ENCODE measurements at regions not wholly inside any gene's neighbourhood (a gene's known extent, or its start where the extent isn't known, plus 50 kb on each side); places are given as distances from the start of the nearest gene placed in this dataset.

- H3K4me1 ChIP-seq (ENCODE audit: insufficient read depth, low read length, poor library complexity, severe bottlenecking), result no peaks in the 10 kb centered on the region
- no peaks in the 10 kb centered on the region for H3K9me3 ChIP-seq (ENCODE audit: low read depth, low read length, poor library complexity, severe bottlenecking)
- BruUV-seq (replicated peaks), result no TSS peak
- POLR2A ChIA-PET (ENCODE audit: low non-redundant PET), result no interaction called here
- TF ChIP-seq EZH2 (IDR thresholded peaks at IDR 0.05; ENCODE audit: borderline replicate concordance, low read depth, low read length, poor library complexity, severe bottlenecking), result no peak
- TF ChIP-seq CTCF (conservative IDR thresholded peaks at IDR 0.05; ENCODE audit: low read depth, low read length), result no peak
- no peak overlapping the region for H3K4me3 ChIP-seq (ENCODE audit: low read depth, low read length, poor library complexity, severe bottlenecking)
- DNase-seq (ENCODE audit: low spot score), result peak; percentile 28
- H3K27me3 ChIP-seq (replicated peaks; ENCODE audit: insufficient read depth, low read depth, low read length, poor library complexity), result peaks cover 96% of the 10 kb centered on the region
- no peaks in the 10 kb centered on the region for H3K36me3 ChIP-seq (ENCODE audit: insufficient read depth, low read length, poor library complexity, severe bottlenecking)
- intact Hi-C loops (cut with micrococcal nuclease; ENCODE audit: unreplicated experiment), result no loop called here
- no peak overlapping the region for H3K27ac ChIP-seq (ENCODE audit: low read depth, low read length, poor library complexity, severe bottlenecking)
- CTCF ChIA-PET, result no interaction called here
Observed at GRCh38 chr13:78215458-78216108, 297.0 kb upstream of the EDNRB start.

GRCh38 chr13:78201411-78201810, 282.8 kb upstream of the EDNRB start:
- TF ChIP-seq EZH2 (IDR thresholded peaks at IDR 0.05; ENCODE audit: borderline replicate concordance, low read depth, low read length, poor library complexity, severe bottlenecking) (no peak), CTCF (conservative IDR thresholded peaks at IDR 0.05; ENCODE audit: low read depth, low read length) (no peak)
- Histone ChIP-seq H3K4me1 (ENCODE audit: insufficient read depth, low read length, poor library complexity, severe bottlenecking) (no peaks in the 10 kb centered on the region), H3K27me3 (replicated peaks; ENCODE audit: insufficient read depth, low read depth, low read length, poor library complexity) (peaks cover 56% of the 10 kb centered on the region), H3K27ac (ENCODE audit: low read depth, low read length, poor library complexity, severe bottlenecking) (no peak overlapping the region), H3K9me3 (ENCODE audit: low read depth, low read length, poor library complexity, severe bottlenecking) (no peaks in the 10 kb centered on the region), H3K36me3 (ENCODE audit: insufficient read depth, low read length, poor library complexity, severe bottlenecking) (no peaks in the 10 kb centered on the region), H3K4me3 (ENCODE audit: low read depth, low read length, poor library complexity, severe bottlenecking) (no peak overlapping the region)
- BruUV-seq (replicated peaks), result no TSS peak
- DNase-seq (ENCODE audit: low spot score), result no peak
- CTCF ChIA-PET, result no interaction called here
- POLR2A ChIA-PET (ENCODE audit: low non-redundant PET), result no interaction called here
- intact Hi-C loops (cut with micrococcal nuclease; ENCODE audit: unreplicated experiment), result no loop called here

- TF ChIP-seq EZH2 (IDR thresholded peaks at IDR 0.05; ENCODE audit: borderline replicate concordance, low read depth, low read length, poor library complexity, severe bottlenecking) (no peak), CTCF (conservative IDR thresholded peaks at IDR 0.05; ENCODE audit: low read depth, low read length) (no peak)
- Histone ChIP-seq H3K4me1 (ENCODE audit: insufficient read depth, low read length, poor library complexity, severe bottlenecking) (peaks cover 10% of the 10 kb centered on the region), H3K4me3 (ENCODE audit: low read depth, low read length, poor library complexity, severe bottlenecking) (no peak overlapping the region), H3K36me3 (ENCODE audit: insufficient read depth, low read length, poor library complexity, severe bottlenecking) (no peaks in the 10 kb centered on the region), H3K9me3 (ENCODE audit: low read depth, low read length, poor library complexity, severe bottlenecking) (no peaks in the 10 kb centered on the region), H3K27me3 (replicated peaks; ENCODE audit: insufficient read depth, low read depth, low read length, poor library complexity) (peaks cover 61% of the 10 kb centered on the region), H3K27ac (ENCODE audit: low read depth, low read length, poor library complexity, severe bottlenecking) (no peak overlapping the region)
- BruUV-seq (replicated peaks), result no TSS peak
- intact Hi-C loops (cut with micrococcal nuclease; ENCODE audit: unreplicated experiment), result no loop called here
- DNase-seq (ENCODE audit: low spot score), result no peak
- POLR2A ChIA-PET (ENCODE audit: low non-redundant PET), result no interaction called here
- CTCF ChIA-PET, result no interaction called here
Observed at GRCh38 chr13:78198821-78199220, 280.2 kb upstream of the EDNRB start.
